ENCODE measurements at regions not wholly inside any gene's neighbourhood (a gene's known extent, or its start where the extent isn't known, plus 50 kb on each side); places are given as distances from the start of the nearest gene placed in this dataset.

- Histone ChIP-seq H3K27me3 (ENCODE audit: control insufficient read depth, insufficient read depth, low read length) (no peaks in the 10 kb centered on the region), H3K36me3 (ENCODE audit: control insufficient read depth, insufficient read depth, low read length) (no peaks in the 10 kb centered on the region), H3K4me3 (ENCODE audit: low read depth, low read length) (no peak overlapping the region)
- no peak for TF ChIP-seq CTCF (IDR thresholded peaks at IDR 0.05; ENCODE audit: insufficient read depth, low read depth, low read length)
- DNase-seq (ENCODE audit: low read depth): no peak
- POLR2A ChIA-PET: no interaction called here
- CTCF ChIA-PET: no interaction called here
These were observed 113.5 kb upstream of the BEND4 start for GRCh38 chr4:42265782-42266602.

GRCh38 chr4:42267724-42268123 is 115.3 kb upstream of the BEND4 start:
- H3K36me3 ChIP-seq (ENCODE audit: control insufficient read depth, insufficient read depth, low read length): no peaks in the 10 kb centered on the region
- ChIA-PET POLR2A (no interaction called here), CTCF (no interaction called here)
- TF ChIP-seq CTCF (IDR thresholded peaks at IDR 0.05; ENCODE audit: insufficient read depth, low read depth, low read length): no peak
- no peak for DNase-seq (ENCODE audit: low read depth)
- H3K27me3 ChIP-seq (ENCODE audit: control insufficient read depth, insufficient read depth, low read length): no peaks in the 10 kb centered on the region
- no peak overlapping the region for H3K4me3 ChIP-seq (ENCODE audit: low read depth, low read length)

GRCh38 chr4:42268824-42269223 is 116.4 kb upstream of the BEND4 start:
- Histone ChIP-seq H3K4me3 (ENCODE audit: low read depth, low read length) (no peak overlapping the region), H3K27me3 (ENCODE audit: control insufficient read depth, insufficient read depth, low read length) (no peaks in the 10 kb centered on the region), H3K36me3 (ENCODE audit: control insufficient read depth, insufficient read depth, low read length) (no peaks in the 10 kb centered on the region)
- no peak for TF ChIP-seq CTCF (IDR thresholded peaks at IDR 0.05; ENCODE audit: insufficient read depth, low read depth, low read length)
- no peak for DNase-seq (ENCODE audit: low read depth)
- ChIA-PET POLR2A (no interaction called here), CTCF (no interaction called here)

GRCh38 chr4:42271096-42271495 is 118.6 kb upstream of the BEND4 start:
- DNase-seq (ENCODE audit: low read depth): no peak
- ChIA-PET CTCF (no interaction called here), POLR2A (no interaction called here)
- TF ChIP-seq CTCF (IDR thresholded peaks at IDR 0.05; ENCODE audit: insufficient read depth, low read depth, low read length): no peak
- Histone ChIP-seq H3K36me3 (ENCODE audit: control insufficient read depth, insufficient read depth, low read length) (no peaks in the 10 kb centered on the region), H3K27me3 (ENCODE audit: control insufficient read depth, insufficient read depth, low read length) (no peaks in the 10 kb centered on the region), H3K4me3 (ENCODE audit: low read depth, low read length) (no peak overlapping the region)

GRCh38 chr4:42277291-42277690 is 120.0 kb upstream of the SHISA3 start:
- POLR2A ChIA-PET: no interaction called here
- no peak overlapping the region for H3K4me3 ChIP-seq (ENCODE audit: low read depth, low read length)
- CTCF ChIA-PET: no interaction called here
- no peak for TF ChIP-seq CTCF (IDR thresholded peaks at IDR 0.05; ENCODE audit: insufficient read depth, low read depth, low read length)
- no peak for DNase-seq (ENCODE audit: low read depth)
- H3K27me3 ChIP-seq (ENCODE audit: control insufficient read depth, insufficient read depth, low read length): no peaks in the 10 kb centered on the region
- H3K36me3 ChIP-seq (ENCODE audit: control insufficient read depth, insufficient read depth, low read length): no peaks in the 10 kb centered on the region
